ENCODE measurements at regions not wholly inside any gene's neighbourhood (a gene's known extent, or its start where the extent isn't known, plus 50 kb on each side); places are given as distances from the start of the nearest gene placed in this dataset.

- H2BK12ac ChIP-seq (ENCODE audit: insufficient read length, low read depth, low read length), result no peak overlapping the region
- no CpG with 5 or more reads among the region's 1 CpG for WGBS (ENCODE audit: extremely low coverage, insufficient read length, low lambda C conversion rate)
- H3K27ac Mint-ChIP-seq, result no peak overlapping the region
- H3K56ac ChIP-seq (ENCODE audit: insufficient read length, low read depth, low read length), result no peak overlapping the region
- no peaks in the 10 kb centered on the region for H3K79me2 ChIP-seq (ENCODE audit: insufficient read depth, low read length)
- H4K91ac ChIP-seq (ENCODE audit: insufficient read length, low read depth, low read length), result no peak overlapping the region
- DNase-seq, result no peak
- H2AFZ ChIP-seq (ENCODE audit: low read length), result no peak overlapping the region
- H3K4me1 ChIP-seq (ENCODE audit: insufficient read depth, low read length), result no peaks in the 10 kb centered on the region
- H2BK120ac ChIP-seq (ENCODE audit: low read depth, low read length, poor library complexity, severe bottlenecking), result no peak overlapping the region
- H3K4me1 Mint-ChIP-seq, result no peaks in the 10 kb centered on the region; a peak in 1 of 4 replicates
- no peak overlapping the region for H3K9ac ChIP-seq (ENCODE audit: extremely low read depth, insufficient read length, low read length)
- H3K14ac ChIP-seq (ENCODE audit: insufficient read depth, low read length), result no peak overlapping the region
- H4K5ac ChIP-seq (ENCODE audit: insufficient read length, low read depth, low read length), result no peak overlapping the region
- H2AK5ac ChIP-seq (ENCODE audit: insufficient read length, low read length), result no peak overlapping the region
- H3K4me3 Mint-ChIP-seq, result no peak overlapping the region
- no peak overlapping the region for H3T11ph ChIP-seq (ENCODE audit: low read length)
- H3K4ac ChIP-seq (ENCODE audit: low read depth, low read length), result no peak overlapping the region
- H3K36me3 Mint-ChIP-seq (ENCODE audit: insufficient read depth in 1 of 3, low read depth in 3 of 3), result no peaks in the 10 kb centered on the region; a peak in 1 of 7 replicates
- H3K9me3 Mint-ChIP-seq, result no peaks in the 10 kb centered on the region; a peak in 1 of 5 replicates
- H3K79me1 ChIP-seq (ENCODE audit: insufficient read depth, low read depth, low read length, poor library complexity, severe bottlenecking), result no peaks in the 10 kb centered on the region
- H3K23ac ChIP-seq (ENCODE audit: insufficient read length, low read depth, low read length), result no peak overlapping the region
- H2BK15ac ChIP-seq (ENCODE audit: low read depth, low read length), result no peak overlapping the region
- no peak overlapping the region for H4K8ac ChIP-seq (replicated peaks; ENCODE audit: insufficient read length, low read depth, low read length)
- no peak overlapping the region for H3K18ac ChIP-seq (ENCODE audit: insufficient read length, low read depth, low read length)
- no peak overlapping the region for H2BK5ac ChIP-seq (ENCODE audit: insufficient read length, low read length)
- no peaks in the 10 kb centered on the region for H3K27me3 ChIP-seq (ENCODE audit: insufficient read depth, low read length)
- H3K27ac ChIP-seq (ENCODE audit: insufficient read length, low read depth, low read length), result no peak overlapping the region
- no peak overlapping the region for H3K4me2 ChIP-seq (ENCODE audit: insufficient read depth, insufficient read length, low read length)
- H3K9me3 ChIP-seq (ENCODE audit: control insufficient read depth, low read depth, low read length), result no peaks in the 10 kb centered on the region
- H2BK20ac ChIP-seq (ENCODE audit: low read depth, low read length, poor library complexity, severe bottlenecking), result no peak overlapping the region
- no peaks in the 10 kb centered on the region for H3K23me2 ChIP-seq (ENCODE audit: insufficient read length, low read depth, low read length, poor library complexity, severe bottlenecking)
- H3K27me3 Mint-ChIP-seq (ENCODE audit: low read depth), result no peaks in the 10 kb centered on the region
- TF ChIP-seq CTCF (conservative IDR thresholded peaks at IDR 0.05), result peak; percentile 46; the same call in 2 of the 3 replicates
- H4K20me1 ChIP-seq (ENCODE audit: control insufficient read depth, insufficient read depth, insufficient read length), result no peaks in the 10 kb centered on the region
Measured at GRCh38 chr18:53950545-53950944, 273.9 kb downstream of the MBD2 start.

All from H9 (cell line).